ENCODE measurements at regions not wholly inside any gene's neighbourhood (a gene's known extent, or its start where the extent isn't known, plus 50 kb on each side); places are given as distances from the start of the nearest gene placed in this dataset.

DNA sequence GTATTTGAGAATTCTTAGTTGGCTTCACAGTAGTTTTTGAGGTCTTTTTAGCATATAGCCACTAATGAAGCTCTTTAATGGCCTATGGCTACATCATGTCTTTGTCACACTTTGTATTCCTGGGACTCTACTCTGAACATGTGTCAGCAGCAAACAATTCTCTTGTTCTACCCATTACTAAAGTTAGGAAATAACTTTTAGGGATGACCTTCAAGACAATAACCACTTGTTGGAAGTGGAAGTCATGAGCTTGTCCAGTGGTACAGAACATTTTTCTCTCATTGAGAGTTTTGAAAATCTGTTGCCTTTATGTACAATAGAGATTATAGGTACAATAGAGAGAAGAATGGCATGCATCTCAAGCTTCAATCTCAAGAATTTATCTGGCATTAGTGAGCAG, 571.6 kb upstream of the JAG1 start:
- no peak for TF ChIP-seq CTCF (IDR thresholded peaks at IDR 0.05)
- TF ChIP-seq POLR2A (IDR thresholded peaks at IDR 0.05), result no peak
